ENCODE measurements at regions not wholly inside any gene's neighbourhood (a gene's known extent, or its start where the extent isn't known, plus 50 kb on each side); places are given as distances from the start of the nearest gene placed in this dataset.

DNA sequence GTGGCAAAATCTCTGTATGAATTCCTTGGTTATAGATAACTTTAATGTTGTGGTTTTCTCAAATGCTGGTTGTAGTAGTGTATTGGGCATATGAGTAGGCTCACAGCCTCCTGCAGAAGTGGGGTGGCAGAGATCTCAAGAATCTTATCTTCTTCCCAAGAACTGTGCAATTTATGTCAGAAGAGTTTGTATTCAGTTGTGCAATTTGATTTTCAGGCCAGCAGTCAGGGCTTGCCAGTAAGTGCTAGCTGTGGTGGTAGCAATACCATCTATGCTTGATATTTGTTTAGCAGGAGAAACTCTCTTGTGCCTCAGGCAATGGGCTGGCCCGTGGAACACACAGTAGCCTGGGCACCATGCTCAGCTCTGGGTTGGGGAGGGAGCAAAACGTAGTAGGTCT lies 58.4 kb upstream of the GOLIM4 start:
- no peak overlapping the region for H3K9ac ChIP-seq (ENCODE audit: low read depth in 1 of 3, low read length in 3 of 3)
- peaks cover 0 to 2% (median 0%) of the 10 kb centered on the region in 3 donors for H3K4me1 ChIP-seq (ENCODE audit: control insufficient read depth in 3 of 3, insufficient read depth in 3 of 3, low read length in 3 of 3)
- H3K36me3 ChIP-seq (ENCODE audit: control insufficient read depth in 3 of 3, insufficient read depth in 3 of 3, low read length in 3 of 3), result no peaks in the 10 kb centered on the region
- no peaks in the 10 kb centered on the region for H3K27me3 ChIP-seq (ENCODE audit: control insufficient read depth in 3 of 3, insufficient read depth in 3 of 3, low read length in 3 of 3)
- H3K9me3 ChIP-seq (ENCODE audit: control insufficient read depth in 3 of 3, low read length in 3 of 3), result peaks cover 0 to 5% (median 0%) of the 10 kb centered on the region in 3 donors
- H3K4me3 ChIP-seq (ENCODE audit: low read length in 3 of 3), result no peak overlapping the region
- H3K27ac ChIP-seq (ENCODE audit: low read depth, low read length), result no peak overlapping the region

DNA sequence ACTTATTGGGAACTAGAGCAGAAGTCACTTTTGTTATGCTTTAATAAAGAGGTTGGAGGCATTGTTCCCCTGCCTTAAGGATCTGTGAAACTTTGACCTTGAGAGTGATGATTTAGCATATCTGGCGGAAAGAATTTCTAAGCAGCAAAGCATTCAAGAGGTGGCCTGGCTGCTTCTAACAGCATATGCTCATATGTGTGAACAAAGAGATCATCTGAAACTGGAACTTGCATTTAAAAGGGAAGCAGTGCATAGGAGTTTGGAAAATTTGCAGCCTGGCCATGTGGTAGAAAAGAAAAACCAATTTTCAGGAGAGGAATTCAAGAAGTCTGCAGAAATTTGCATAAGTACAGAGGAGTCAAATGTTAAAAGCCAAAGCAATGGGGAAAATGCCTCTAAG lies 56.4 kb upstream of the GOLIM4 start:
- Histone ChIP-seq H3K27me3 (ENCODE audit: control insufficient read depth in 3 of 3, insufficient read depth in 3 of 3, low read length in 3 of 3) (no peaks in the 10 kb centered on the region), H3K4me1 (ENCODE audit: control insufficient read depth in 3 of 3, insufficient read depth in 3 of 3, low read length in 3 of 3) (peaks cover 0 to 2% (median 0%) of the 10 kb centered on the region in 3 donors), H3K9me3 (ENCODE audit: control insufficient read depth in 3 of 3, low read length in 3 of 3) (peaks cover 0 to 5% (median 0%) of the 10 kb centered on the region in 3 donors), H3K27ac (ENCODE audit: low read depth, low read length) (no peak overlapping the region), H3K9ac (ENCODE audit: low read depth in 1 of 3, low read length in 3 of 3) (no peak overlapping the region), H3K36me3 (ENCODE audit: control insufficient read depth in 3 of 3, insufficient read depth in 3 of 3, low read length in 3 of 3) (no peaks in the 10 kb centered on the region), H3K4me3 (ENCODE audit: low read length in 3 of 3) (no peak overlapping the region)

Small RNA genes in the stretch of these regions (small RNA-seq; reads per million reads assigned to genes)
- gene MIR551B, result 1.6 reads per million, percentile 83 among the genes with 10 or more reads in this experiment
- 0.07 reads per million for gene RNU2-20P
